RKO (cell line): ENCODE measurements at regions not wholly inside any gene's neighbourhood (a gene's known extent, or its start where the extent isn't known, plus 50 kb on each side); places are given as distances from the start of the nearest gene placed in this dataset.
"Not testable (repeated sequence)": the region's sequence is repeated elsewhere in the genome, so short reads cannot be mapped to it uniquely, and the experiment has no call there.

Experiments used
- DNase-seq: peaks from one replicate; pipeline ENCODE4 v3.0.0-alpha.2; 2016; ENCODE audit warnings: low spot score

GRCh38 chr1:228796945-228797344 lies 61.7 kb downstream of the RHOU start:
- DNase-seq: not testable (repeated sequence)

DNA sequence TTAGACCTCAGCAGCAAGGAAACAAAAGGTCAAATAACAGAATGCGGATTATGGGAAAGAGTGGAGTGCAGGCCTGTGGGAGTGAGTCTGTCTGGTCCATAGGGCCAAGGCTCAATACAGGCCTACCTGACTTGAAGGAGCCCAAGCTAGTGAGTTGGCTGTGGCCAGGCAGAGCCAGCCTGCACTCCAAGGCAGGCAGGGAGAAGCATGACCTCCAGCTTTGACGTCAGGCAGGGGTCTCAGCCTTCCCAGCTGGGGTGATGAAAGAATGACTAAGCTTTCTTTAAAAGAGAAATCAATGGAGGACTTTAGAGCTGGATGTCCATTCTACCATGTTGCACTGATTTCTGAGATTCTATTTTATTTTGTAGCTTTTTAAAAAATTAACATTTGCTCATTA lies 62.8 kb downstream of the RHOU start:
- DNase-seq: no peak

- DNase-seq: no peak
Measured at GRCh38 chr1:228798548-228798947, 63.3 kb downstream of the RHOU start.

DNA sequence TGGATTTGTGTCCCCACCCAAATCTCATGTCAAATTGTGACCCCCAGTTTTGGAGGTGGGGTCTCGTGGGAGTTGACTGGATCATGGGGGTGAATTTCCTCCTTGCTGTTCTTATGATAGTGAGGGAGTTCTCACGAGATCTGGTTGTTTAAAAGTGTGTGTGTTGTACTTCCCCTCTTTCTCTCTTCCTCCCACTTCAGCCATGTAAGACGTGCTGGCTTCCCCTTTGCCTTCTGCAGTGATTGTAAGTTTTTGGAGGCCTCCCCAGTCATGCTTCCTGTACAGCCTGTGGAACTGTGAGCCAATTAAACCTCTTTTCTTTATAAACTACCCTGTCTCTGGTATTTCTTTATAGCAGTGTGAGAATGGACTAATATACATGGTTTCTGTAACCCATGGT lies 64.6 kb downstream of the RHOU start:
- no peak for DNase-seq

GRCh38 chr1:228801068-228801467 lies 65.8 kb downstream of the RHOU start:
- DNase-seq: no peak

GRCh38 chr1:228802386-228803220 lies 67.3 kb downstream of the RHOU start:
- no peak for DNase-seq

- DNase-seq: no peak
Measured at GRCh38 chr1:228803421-228803820, 68.1 kb downstream of the RHOU start.

DNA sequence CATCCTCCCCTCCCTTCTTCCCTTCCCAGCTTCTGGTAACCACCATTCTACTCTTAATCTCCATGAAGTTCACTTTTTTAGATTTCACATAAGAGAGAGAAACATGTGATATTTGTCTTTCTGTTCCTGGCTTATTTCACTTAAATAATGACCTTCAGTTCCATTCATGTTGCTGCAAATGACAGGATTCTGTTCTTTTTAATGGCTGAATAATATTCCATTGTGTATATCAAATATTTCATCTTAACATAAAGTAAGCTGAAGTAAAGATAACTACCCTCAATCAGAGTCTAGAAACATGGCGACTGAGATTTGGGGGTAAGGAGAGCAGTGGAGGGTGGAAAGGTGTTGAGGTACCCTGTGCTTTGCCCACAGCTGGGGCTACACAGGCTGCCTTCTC lies 68.9 kb downstream of the RHOU start:
- DNase-seq: no peak

GRCh38 chr1:228804640-228805413 lies 69.5 kb downstream of the RHOU start:
- no peak for DNase-seq

- DNase-seq: no peak
Measured at GRCh38 chr1:228807904-228808605, 72.8 kb downstream of the RHOU start.

GRCh38 chr1:228809621-228810394 lies 74.5 kb downstream of the RHOU start:
- no peak for DNase-seq

DNA sequence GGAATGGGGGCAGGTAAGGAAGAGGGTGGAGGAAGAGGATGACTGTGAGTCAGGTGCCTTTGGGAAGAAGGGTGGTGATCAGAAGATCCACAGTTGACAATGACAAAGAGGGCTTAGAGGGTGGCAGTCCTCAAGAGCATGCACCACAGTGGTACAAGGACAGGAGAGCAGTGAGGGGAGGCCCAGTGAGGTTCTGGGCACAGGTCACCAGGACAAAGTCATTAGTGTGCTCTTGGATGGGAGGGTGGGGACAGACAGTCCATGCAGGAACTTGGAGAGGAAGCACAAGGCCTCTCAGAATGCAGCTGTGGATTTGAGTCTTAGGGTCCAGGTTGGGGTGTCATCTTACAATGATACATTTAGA lies 75.1 kb downstream of the RHOU start:
- no peak for DNase-seq

DNA sequence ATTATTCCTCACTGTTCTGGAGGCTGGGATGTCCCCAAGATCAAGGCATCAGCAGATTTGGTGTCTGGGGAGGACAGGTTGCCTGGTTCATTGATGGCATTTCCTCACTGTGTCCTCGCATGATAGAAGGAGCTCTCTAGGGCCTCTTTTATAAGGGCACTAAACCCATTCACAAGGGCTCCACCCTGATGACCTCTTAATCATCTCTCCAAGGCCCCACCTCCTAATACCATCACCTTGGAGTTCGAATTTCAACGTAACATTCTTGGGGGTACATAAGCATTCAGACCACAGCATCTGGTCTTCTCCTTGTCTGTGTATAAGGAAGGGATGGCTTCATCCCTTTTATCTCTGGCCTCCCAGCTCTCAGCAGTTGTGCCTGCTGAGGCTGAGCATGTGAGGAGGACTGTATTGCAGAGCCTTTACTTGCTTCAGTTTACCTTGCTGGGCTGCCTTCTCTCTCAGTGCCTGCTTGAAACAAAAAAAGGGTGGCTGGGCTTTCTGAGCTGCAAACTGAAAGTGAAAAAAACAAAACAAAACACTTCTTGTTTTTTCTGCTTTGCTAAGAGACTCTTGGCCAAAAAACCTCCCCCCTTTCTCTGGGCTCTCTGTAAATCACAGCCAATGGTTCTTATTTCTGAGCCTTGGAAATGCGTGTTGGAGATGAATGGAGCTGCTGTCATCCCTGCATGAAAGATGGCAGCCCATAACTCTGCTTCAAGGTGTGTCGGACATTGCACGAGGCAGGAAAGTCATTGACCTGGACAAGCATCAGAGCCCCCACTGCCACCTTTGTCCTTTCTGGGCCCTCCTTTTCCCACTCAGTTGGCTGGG lies 75.8 kb downstream of the RHOU start:
- DNase-seq: no peak

GRCh38 chr1:228811712-228812305 lies 76.5 kb downstream of the RHOU start:
- DNase-seq: no peak

- DNase-seq: no peak
Measured at GRCh38 chr1:228812961-228813360, 77.7 kb downstream of the RHOU start.

GRCh38 chr1:228814176-228814575 lies 78.9 kb downstream of the RHOU start:
- no peak for DNase-seq

- DNase-seq: no peak
Measured at GRCh38 chr1:228818296-228818695, 83.0 kb downstream of the RHOU start.

- no peak for DNase-seq
Measured at GRCh38 chr1:228818928-228819630, 83.8 kb downstream of the RHOU start.

GRCh38 chr1:228821252-228821651 lies 86.0 kb downstream of the RHOU start:
- no peak for DNase-seq

DNA sequence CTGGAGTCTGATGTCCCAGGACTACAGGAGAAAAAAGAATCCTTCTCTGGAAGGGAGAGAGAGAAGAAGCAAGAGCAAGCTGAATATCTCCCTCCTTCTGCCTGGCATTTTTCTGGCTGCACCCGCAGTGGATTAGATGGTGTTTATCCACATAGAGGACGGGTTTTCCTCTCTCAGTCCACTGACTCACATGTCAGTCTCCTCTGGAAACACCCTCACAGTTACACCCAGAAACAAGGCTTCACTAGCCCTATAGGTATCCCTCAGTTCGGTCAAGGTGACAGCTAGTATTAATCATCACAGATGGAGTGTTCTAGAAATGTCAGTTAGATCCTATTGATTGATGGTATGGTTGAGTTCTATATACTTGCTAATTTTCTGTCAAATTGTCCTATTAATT lies 87.9 kb downstream of the RHOU start:
- DNase-seq: no peak
